Loucy (cell line): ENCODE measurements at regions not wholly inside any gene's neighbourhood (a gene's known extent, or its start where the extent isn't known, plus 50 kb on each side); places are given as distances from the start of the nearest gene placed in this dataset.
"Not testable (repeated sequence)": the region's sequence is repeated elsewhere in the genome, so short reads cannot be mapped to it uniquely, and the experiment has no call there.

Source experiments
- H2AFZ ChIP-seq: fragments of 200-600 bp; sonication (generic); 2 replicates; pipeline ENCODE4 v1.6.0; 2016; ENCODE audit warnings: antibody characterized with exemption, mild to moderate bottlenecking, low read length, moderate library complexity
- H3F3A ChIP-seq: fragments of 200-600 bp; 2 replicates; pipeline ENCODE4 v1.6.0; 2016; ENCODE audit warnings: antibody characterized with exemption, low read depth, mild to moderate bottlenecking
- H3K27me3 ChIP-seq: fragments of 200-600 bp; sonication (generic); 2 replicates; pipeline ENCODE4 v1.6.1; 2014; ENCODE audit warnings: low read length, mild to moderate bottlenecking; ENCODE audit not compliant: insufficient read depth, poor library complexity, severe bottlenecking
- H3K36me3 ChIP-seq: fragments of 200-600 bp; sonication (generic); 2 replicates; pipeline ENCODE4 v1.6.1; 2016; ENCODE audit warnings: low read length; ENCODE audit not compliant: insufficient read depth
- H3K4me1 ChIP-seq: fragments of 200-600 bp; sonication (generic); 2 replicates; pipeline ENCODE4 v1.5.1; 2014; ENCODE audit warnings: low read length, mild to moderate bottlenecking; ENCODE audit not compliant: insufficient read depth, poor library complexity, severe bottlenecking
- H3K4me2 ChIP-seq: fragments of 200-600 bp; sonication (generic); 2 replicates; pipeline ENCODE4 v1.6.0; 2014; ENCODE audit warnings: antibody characterized with exemption, low read length, low read depth, mild to moderate bottlenecking; ENCODE audit not compliant: poor library complexity, severe bottlenecking
- H3K4me3 ChIP-seq: fragments of 200-600 bp; sonication (generic); 2 replicates; pipeline ENCODE4 v1.5.1; 2014; ENCODE audit warnings: low read length, mild to moderate bottlenecking, mixed read lengths; ENCODE audit not compliant: poor library complexity, severe bottlenecking
- H3K79me2 ChIP-seq: fragments of 200-600 bp; sonication (generic); 2 replicates; pipeline ENCODE4 v1.6.1; 2014; ENCODE audit warnings: low read length; ENCODE audit not compliant: insufficient read depth
- H3K9ac ChIP-seq: fragments of 200-600 bp; sonication (generic); 2 replicates; pipeline ENCODE4 v1.6.0; 2014; ENCODE audit warnings: mild to moderate bottlenecking, low read depth, low read length, moderate library complexity; ENCODE audit not compliant: poor library complexity, severe bottlenecking
- H3K9me2 ChIP-seq: fragments of 200-600 bp; sonication (generic); replicated peaks from 2 replicates; pipeline ENCODE4 v1.6.1; 2016; ENCODE audit warnings: low read depth, low read length, mixed read lengths
- H3K9me3 ChIP-seq: fragments of 200-600 bp; sonication (generic); 2 replicates; pipeline ENCODE4 v1.6.1; 2014; ENCODE audit warnings: mild to moderate bottlenecking, antibody characterized with exemption, low read length, low read depth; ENCODE audit not compliant: insufficient read depth
- H4K20me1 ChIP-seq: fragments of 200-600 bp; sonication (generic); 2 replicates; pipeline ENCODE4 v1.6.0; 2014; ENCODE audit warnings: antibody characterized with exemption, low read length, mild to moderate bottlenecking; ENCODE audit not compliant: insufficient read depth, poor library complexity, severe bottlenecking
- EZH2phosphoT487 ChIP-seq: fragments of 200-600 bp; IDR thresholded peaks from 2 replicates; pipeline ENCODE4 v1.6.1; 2018; ENCODE audit warnings: antibody characterized with exemption, mild to moderate bottlenecking, moderate library complexity, borderline replicate concordance
- TF ChIP-seq, protein P1 (sequence below): fragments of 200-600 bp; sonication (generic); conservative IDR thresholded peaks from 2 replicates; pipeline ENCODE4 v1.5.1; 2014; ENCODE audit warnings: mild to moderate bottlenecking, antibody characterized with exemption, low read length

- Histone ChIP-seq H3K36me3 (no peaks in the 10 kb centered on the region), H4K20me1 (no peaks in the 10 kb centered on the region), H2AFZ (no peak overlapping the region), H3K27me3 (no peaks in the 10 kb centered on the region), H3F3A (no peaks in the 10 kb centered on the region), H3K4me2 (no peak overlapping the region), H3K9me2 (no peaks in the 10 kb centered on the region), H3K79me2 (no peaks in the 10 kb centered on the region), H3K9me3 (no peaks in the 10 kb centered on the region), H3K9ac (no peak overlapping the region), H3K4me1 (no peaks in the 10 kb centered on the region), H3K4me3 (no peak overlapping the region)
- TF ChIP-seq, protein P1, sequence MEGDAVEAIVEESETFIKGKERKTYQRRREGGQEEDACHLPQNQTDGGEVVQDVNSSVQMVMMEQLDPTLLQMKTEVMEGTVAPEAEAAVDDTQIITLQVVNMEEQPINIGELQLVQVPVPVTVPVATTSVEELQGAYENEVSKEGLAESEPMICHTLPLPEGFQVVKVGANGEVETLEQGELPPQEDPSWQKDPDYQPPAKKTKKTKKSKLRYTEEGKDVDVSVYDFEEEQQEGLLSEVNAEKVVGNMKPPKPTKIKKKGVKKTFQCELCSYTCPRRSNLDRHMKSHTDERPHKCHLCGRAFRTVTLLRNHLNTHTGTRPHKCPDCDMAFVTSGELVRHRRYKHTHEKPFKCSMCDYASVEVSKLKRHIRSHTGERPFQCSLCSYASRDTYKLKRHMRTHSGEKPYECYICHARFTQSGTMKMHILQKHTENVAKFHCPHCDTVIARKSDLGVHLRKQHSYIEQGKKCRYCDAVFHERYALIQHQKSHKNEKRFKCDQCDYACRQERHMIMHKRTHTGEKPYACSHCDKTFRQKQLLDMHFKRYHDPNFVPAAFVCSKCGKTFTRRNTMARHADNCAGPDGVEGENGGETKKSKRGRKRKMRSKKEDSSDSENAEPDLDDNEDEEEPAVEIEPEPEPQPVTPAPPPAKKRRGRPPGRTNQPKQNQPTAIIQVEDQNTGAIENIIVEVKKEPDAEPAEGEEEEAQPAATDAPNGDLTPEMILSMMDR = no peak
Measured at GRCh38 chr7:73921623-73922528, 60.9 kb downstream of the TMEM270 start.

DNA sequence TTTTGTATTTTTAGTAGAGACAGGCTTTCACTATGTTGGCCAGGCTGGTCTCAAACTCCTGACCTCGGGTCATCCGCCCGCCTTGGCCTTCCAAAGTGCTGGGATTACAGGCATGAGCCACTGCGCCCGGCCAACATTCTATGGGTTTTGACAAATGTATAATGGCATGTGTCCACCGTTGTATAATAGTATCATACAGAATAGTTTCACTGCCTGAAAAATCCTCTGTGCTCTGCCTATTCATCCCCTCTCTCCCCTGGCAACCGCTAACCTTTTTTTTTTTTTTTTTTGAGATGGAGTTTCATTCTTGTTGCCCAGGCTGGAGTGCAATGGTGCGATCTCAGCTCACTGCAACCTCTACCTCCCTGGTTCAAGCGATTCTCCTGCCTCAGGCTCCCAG lies 67.7 kb downstream of the TMEM270 start:
- not testable (repeated sequence) for H3K9me3 ChIP-seq, H3K9ac ChIP-seq, H3K4me2 ChIP-seq, H3K27me3 ChIP-seq, H3K4me3 ChIP-seq, H3F3A ChIP-seq, H3K36me3 ChIP-seq, H4K20me1 ChIP-seq, H3K9me2 ChIP-seq, H3K79me2 ChIP-seq, H2AFZ ChIP-seq, H3K4me1 ChIP-seq

DNA sequence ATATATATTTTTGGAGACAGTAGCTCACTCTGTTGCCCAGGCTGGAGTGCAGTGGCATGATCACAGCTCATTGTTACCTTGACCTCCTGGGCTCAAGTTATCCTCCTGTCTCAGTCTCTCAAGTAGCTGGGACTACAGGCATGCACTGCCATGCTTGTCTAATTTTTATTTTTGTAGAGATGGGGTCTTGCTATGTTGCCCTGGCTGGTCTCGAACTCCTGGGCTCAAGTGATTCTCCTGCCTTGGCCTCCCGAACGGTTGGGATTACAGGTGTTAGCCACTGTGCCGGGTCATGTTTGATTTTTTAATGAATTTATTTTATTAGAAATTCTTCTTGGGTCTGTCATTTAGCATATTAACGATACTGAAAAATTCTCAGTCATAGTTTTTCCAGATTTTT lies 70.5 kb downstream of the TMEM270 start:
- no peaks in the 10 kb centered on the region for H3K79me2 ChIP-seq
- no peak for TF ChIP-seq EZH2phosphoT487
- TF ChIP-seq, protein P1 = no peak
- H3K9ac ChIP-seq = no peak overlapping the region
- no peak overlapping the region for H3K4me2 ChIP-seq
- H3K9me2 ChIP-seq = no peaks in the 10 kb centered on the region
- H3K9me3 ChIP-seq = no peaks in the 10 kb centered on the region
- no peaks in the 10 kb centered on the region for H3K4me1 ChIP-seq
- no peaks in the 10 kb centered on the region for H4K20me1 ChIP-seq
- H3K36me3 ChIP-seq = no peaks in the 10 kb centered on the region
- no peaks in the 10 kb centered on the region for H3F3A ChIP-seq
- no peak overlapping the region for H3K4me3 ChIP-seq
- no peaks in the 10 kb centered on the region for H3K27me3 ChIP-seq
- no peak overlapping the region for H2AFZ ChIP-seq

- H3K27me3 ChIP-seq = no peaks in the 10 kb centered on the region
- TF ChIP-seq, protein P1 = no peak
- no peak for TF ChIP-seq EZH2phosphoT487
- H3K36me3 ChIP-seq = no peaks in the 10 kb centered on the region
- no peaks in the 10 kb centered on the region for H3K79me2 ChIP-seq
- no peaks in the 10 kb centered on the region for H3K9me2 ChIP-seq
- H3K4me2 ChIP-seq = no peak overlapping the region
- H3K9ac ChIP-seq = no peak overlapping the region
- H2AFZ ChIP-seq = no peak overlapping the region
- no peaks in the 10 kb centered on the region for H3K9me3 ChIP-seq
- H4K20me1 ChIP-seq = no peaks in the 10 kb centered on the region
- H3F3A ChIP-seq = no peaks in the 10 kb centered on the region
- no peaks in the 10 kb centered on the region for H3K4me1 ChIP-seq
- H3K4me3 ChIP-seq = no peak overlapping the region
Measured at GRCh38 chr7:73932364-73932763, 71.4 kb downstream of the TMEM270 start.
